K562 (cell line): ENCODE measurements at regions not wholly inside any gene's neighbourhood (a gene's known extent, or its start where the extent isn't known, plus 50 kb on each side); places are given as distances from the start of the nearest gene placed in this dataset.

Source experiments
- ATAC-seq: fragments of 200-7000 bp; cut with Tn5 transposase; 3 replicates; pipeline ENCODE4 v1.9.1; 2020; ENCODE audit warnings: moderate library complexity
- BruUV-seq: library from RNA; stranded (reverse); fragments of 400-500 nt; replicated peaks from 2 replicates; lab custom pipeline; 2021; lab: Mats Ljungman, UMichigan
- CTCF ChIA-PET: fragments of 300-600 bp; formaldehyde crosslinking; extraction: SDS; loops from one replicate; lab custom pipeline; 2021; ENCODE audit warnings: low intra/inter-chr PET ratio; lab: Yijun Ruan, JAX
- POLR2A ChIA-PET: fragments of 300-600, 350-650 bp; sonication (Branson Sonifier 250); formaldehyde crosslinking; extraction: SDS; loops from one replicate; lab custom pipeline; 2021; ENCODE audit warnings: antibody characterized with exemption, inconsistent platforms; lab: Yijun Ruan, JAX
- DNase-seq, 4 experiments: peaks; one replicate each; pipeline versions ENCODE4 v3.0.0 to v3.0.0-alpha.2; 2011 to 2018; ENCODE audit warnings: low spot score in 3 of 4, mixed read lengths in 3 of 4; ENCODE audit errors: extremely low read depth in 1 of 4
- FAIRE-seq: peaks from 2 replicates; lab custom pipeline; 2011; peaks lifted over from hg19 to GRCh38; lab: Jason Lieb, UNC
- H2AFZ ChIP-seq: 2 replicates; pipeline ENCODE4 v1.6.0; 2011; ENCODE audit warnings: low read depth, low read length, control low read depth, inconsistent platforms
- H3K27ac ChIP-seq: fragments of 200-600 bp; 3 replicates; pipeline ENCODE4 v1.8.0; 2011; ENCODE audit warnings: low read depth, mild to moderate bottlenecking, control low read depth, inconsistent platforms, low read length, moderate library complexity, mixed read lengths; ENCODE audit errors: extremely low read depth
- H3K27me3 ChIP-seq, 2 experiments: fragments of 300-600 bp in 1 of 2; 2 replicates in 1 of 2; 3 replicates in 1 of 2; pipeline versions ENCODE4 v1.6.0 to v1.8.0; 2011; ENCODE audit warnings: inconsistent platforms in 2 of 2, low read length in 2 of 2, mild to moderate bottlenecking in 1 of 2, mixed read lengths in 1 of 2, moderate library complexity in 1 of 2; ENCODE audit not compliant: control insufficient read depth in 2 of 2, insufficient read depth in 2 of 2
- H3K36me3 ChIP-seq: fragments of 300-600 bp; 3 replicates; pipeline ENCODE4 v1.8.0; 2011; ENCODE audit warnings: mild to moderate bottlenecking, low read length, inconsistent platforms; ENCODE audit not compliant: control insufficient read depth, insufficient read depth
- H3K4me1 ChIP-seq, 2 experiments: fragments of 200-600 bp in 1 of 2; replicated peaks in 1 of 2; 2 replicates in 1 of 2; 3 replicates in 1 of 2; pipeline versions ENCODE4 v1.5.1 to v1.8.0; 2011; ENCODE audit warnings: inconsistent platforms in 2 of 2, low read length in 2 of 2, mild to moderate bottlenecking in 1 of 2, mixed read lengths in 1 of 2, moderate library complexity in 1 of 2; ENCODE audit not compliant: control insufficient read depth in 2 of 2, insufficient read depth in 2 of 2
- H3K4me2 ChIP-seq: 2 replicates; pipeline ENCODE4 v1.6.1; 2011; ENCODE audit warnings: low read length, control low read depth, inconsistent platforms, mixed read lengths; ENCODE audit not compliant: insufficient read depth
- H3K4me3 ChIP-seq: fragments of 200-600 bp; sonication (generic), shearing (Covaris generic); 2 replicates; pipeline ENCODE4 v1.5.1; 2016; ENCODE audit warnings: control low read depth, inconsistent platforms
- H3K79me2 ChIP-seq: fragments of 200-600 bp; 3 replicates; pipeline ENCODE4 v1.8.0; 2011; ENCODE audit warnings: low read length, inconsistent platforms; ENCODE audit not compliant: control insufficient read depth, insufficient read depth
- H3K9ac ChIP-seq, 2 experiments: 2 replicates each; pipeline versions ENCODE4 v1.6.0 to v1.6.1; 2011; ENCODE audit warnings: low read depth in 2 of 2, low read length in 2 of 2, control low read depth in 1 of 2, inconsistent platforms in 1 of 2, mild to moderate bottlenecking in 1 of 2, mixed read lengths in 1 of 2; ENCODE audit not compliant: insufficient read depth in 1 of 2
- H3K9me1 ChIP-seq: one replicate; pipeline ENCODE4 v1.6.0; 2011; ENCODE audit warnings: inconsistent platforms, mild to moderate bottlenecking, low read length, moderate library complexity; ENCODE audit not compliant: control insufficient read depth, insufficient read depth
- H3K9me3 ChIP-seq: replicated peaks from 2 replicates; pipeline ENCODE4 v1.5.1; 2011; ENCODE audit warnings: low read depth, low read length, inconsistent platforms; ENCODE audit not compliant: control insufficient read depth, insufficient read depth
- H4K20me1 ChIP-seq: replicated peaks from 2 replicates; pipeline ENCODE4 v1.6.1; 2011; ENCODE audit warnings: low read length, inconsistent platforms, mixed read lengths; ENCODE audit not compliant: control insufficient read depth, insufficient read depth
- BHLHE40 ChIP-seq: IDR thresholded peaks from 2 replicates; pipeline ENCODE4 v1.6.1; 2011; ENCODE audit warnings: low read length, improper control_type of control experiment
- FOXA3 ChIP-seq, 2 experiments: fragments of 450-650 bp in 1 of 2; sonication (generic) in 1 of 2; formaldehyde crosslinking; IDR thresholded peaks in 1 of 2; conservative IDR thresholded peaks in 1 of 2; 2 replicates each; pipeline versions ENCODE4 v1.4.0 to v1.8.0; 2020 to 2022; ENCODE audit warnings: mild to moderate bottlenecking in 2 of 2, missing genetic modification reagents in 1 of 2
- GABPA ChIP-seq: fragments of 200-800 bp; sonication (Bioruptor generic); conservative IDR thresholded peaks from 2 replicates; pipeline ENCODE4 v1.6.1; 2016; ENCODE audit warnings: low read depth, missing genetic modification characterization, missing compliant biosample characterization
- HMG20A ChIP-seq: fragments of 450-650 bp; formaldehyde crosslinking; conservative IDR thresholded peaks from 2 replicates; pipeline ENCODE4 v1.4.0; 2020; ENCODE audit warnings: mild to moderate bottlenecking, mixed read lengths
- HNRNPLL ChIP-seq: fragments of 200-400 bp; formaldehyde crosslinking; IDR thresholded peaks from 2 replicates; pipeline ENCODE4 v1.6.1; 2017; ENCODE audit warnings: low read length, low read depth, mild to moderate bottlenecking; ENCODE audit not compliant: poor library complexity, severe bottlenecking
- IRF2 ChIP-seq: sonication (generic); formaldehyde crosslinking; IDR thresholded peaks from 2 replicates; pipeline ENCODE4 v1.8.1; 2022; ENCODE audit warnings: mild to moderate bottlenecking, missing genetic modification reagents
- NR4A1 ChIP-seq, 2 experiments: fragments of 250-450 bp in 1 of 2; fragments of 450-650 bp in 1 of 2; sonication (Bioruptor Pico) in 1 of 2; IDR thresholded peaks; 2 replicates each; pipeline versions ENCODE4 v1.4.0 to v1.6.1; 2016 to 2020; ENCODE audit warnings: mild to moderate bottlenecking in 2 of 2, missing compliant biosample characterization in 1 of 2, missing genetic modification characterization in 1 of 2, moderate library complexity in 1 of 2
- SMAD4 ChIP-seq: fragments of 250-450 bp; sonication (Bioruptor Pico); conservative IDR thresholded peaks from 2 replicates; pipeline ENCODE4 v1.8.0; 2021; ENCODE audit warnings: inconsistent platforms, mild to moderate bottlenecking, moderate library complexity
- SMARCA4 ChIP-seq: fragments of 450-650 bp; IDR thresholded peaks from 2 replicates; pipeline ENCODE4 v1.6.1; 2016
- SUPT5H ChIP-seq: fragments of 450-650 bp; IDR thresholded peaks from 2 replicates; pipeline ENCODE4 v1.6.1; 2016
- WGBS: fragments of 100-300 bp; shearing (Covaris generic); methylation state at CpG from one replicate; pipeline ENCODE4 v1.1.6; 2016; ENCODE audit warnings: low coverage, mixed read lengths; ENCODE audit not compliant: insufficient coverage; ENCODE audit errors: missing lambda C conversion rate; 5-methylcytosine and 5-hydroxymethylcytosine counted together
- in situ Hi-C: fragments of 300-500 bp; cut with MboI; formaldehyde crosslinking; loops from 4 replicates; pipeline ENCODE4 v1.15.0; 2018; ENCODE audit warnings: inconsistent platforms, mixed read lengths
- intact Hi-C: fragments of 100-400 bp; cut with micrococcal nuclease; formaldehyde crosslinking; loops from 2 replicates; pipeline ENCODE4 v1.14.2; 2022
- TF ChIP-seq, protein P1 (sequence below): fragments of 250-450 bp; sonication (Bioruptor Pico); IDR thresholded peaks from 2 replicates; pipeline ENCODE4 v1.5.1; 2021; ENCODE audit warnings: mild to moderate bottlenecking

GRCh38 chr5:88503406-88503805, 234.8 kb upstream of the TMEM161B start:
- 0% methylated on average over 3 of the region's 3 CpGs for WGBS
- BruUV-seq: no TSS peak
- no peak for TF ChIP-seq SMAD4 (CRISPR knock-in tag)
- TF ChIP-seq IRF2 (CRISPR knock-in tag): no peak
- no peak for TF ChIP-seq BHLHE40
- TF ChIP-seq HNRNPLL: no peak
- no peak for TF ChIP-seq GABPA (tag)
- no peak for TF ChIP-seq FOXA3 (CRISPR knock-in tag; conservative IDR thresholded peaks at IDR 0.05 in 1 of 2, IDR thresholded peaks at IDR 0.05 in 1 of 2)
- TF ChIP-seq, protein P1, sequence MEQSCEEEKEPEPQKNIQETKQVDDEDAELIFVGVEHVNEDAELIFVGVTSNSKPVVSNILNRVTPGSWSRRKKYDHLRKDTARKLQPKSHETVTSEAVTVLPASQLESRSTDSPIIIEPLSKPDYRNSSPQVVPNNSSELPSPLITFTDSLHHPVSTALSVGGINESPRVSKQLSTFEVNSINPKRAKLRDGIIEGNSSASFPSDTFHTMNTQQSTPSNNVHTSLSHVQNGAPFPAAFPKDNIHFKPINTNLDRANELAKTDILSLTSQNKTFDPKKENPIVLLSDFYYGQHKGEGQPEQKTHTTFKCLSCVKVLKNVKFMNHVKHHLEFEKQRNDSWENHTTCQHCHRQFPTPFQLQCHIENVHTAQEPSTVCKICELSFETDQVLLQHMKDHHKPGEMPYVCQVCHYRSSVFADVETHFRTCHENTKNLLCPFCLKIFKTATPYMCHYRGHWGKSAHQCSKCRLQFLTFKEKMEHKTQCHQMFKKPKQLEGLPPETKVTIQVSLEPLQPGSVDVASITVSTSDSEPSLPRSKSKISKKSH (CRISPR knock-in tag): no peak
- no peak for TF ChIP-seq SUPT5H
- TF ChIP-seq NR4A1 (CRISPR knock-in tag; IDR thresholded peaks at IDR 0.05): no peak
- TF ChIP-seq NR4A1 (tag; IDR thresholded peaks at IDR 0.05): no peak
- TF ChIP-seq HMG20A (CRISPR knock-in tag): no peak
- TF ChIP-seq SMARCA4: no peak
- Histone ChIP-seq H3K79me2 (no peaks in the 10 kb centered on the region), H4K20me1 (no peaks in the 10 kb centered on the region), H3K4me1 (no peaks in the 10 kb centered on the region), H3K9me1 (no peaks in the 10 kb centered on the region), H3K4me2 (no peak overlapping the region), H3K27me3 (no peaks in the 10 kb centered on the region; a peak in 1 of 5 replicates), H3K27ac (no peak overlapping the region), H3K9me3 (no peaks in the 10 kb centered on the region), H3K9ac (no peak overlapping the region), H3K4me3 (no peak overlapping the region), H3K36me3 (no peaks in the 10 kb centered on the region), H2AFZ (no peak overlapping the region)
- ChIA-PET CTCF (no interaction called here), POLR2A (no interaction called here)
- intact Hi-C loops (no loop called here), in situ Hi-C loops (no loop called here)
- FAIRE-seq (no peak), ATAC-seq (no peak), DNase-seq (no peak)
